HFFc6 (cell line): ENCODE measurements at regions not wholly inside any gene's neighbourhood (a gene's known extent, or its start where the extent isn't known, plus 50 kb on each side); places are given as distances from the start of the nearest gene placed in this dataset.
A peak's percentile ranks its signal among the peaks of the same experiment; 100 is the strongest.

Experiments
- DNase-seq: peaks from one replicate; pipeline ENCODE4 v3.0.0-alpha.2; 2018
- H3K27ac Mint-ChIP-seq: 2 replicates; pipeline ENCODE4 v1.8.0; 2020; ENCODE audit warnings: mild to moderate bottlenecking, mixed read lengths
- H3K27me3 Mint-ChIP-seq: 2 replicates; pipeline ENCODE4 v1.8.0; 2021; ENCODE audit warnings: mild to moderate bottlenecking, moderate library complexity, mixed read lengths; ENCODE audit not compliant: insufficient read depth
- H3K36me3 Mint-ChIP-seq: 2 replicates; pipeline ENCODE4 v1.8.0; 2021; ENCODE audit warnings: low read depth, mixed read lengths
- H3K4me1 Mint-ChIP-seq: 2 replicates; pipeline ENCODE4 v1.8.0; 2020; ENCODE audit warnings: low read depth, mixed read lengths
- H3K4me3 Mint-ChIP-seq: 2 replicates; pipeline ENCODE4 v1.8.0; 2020; ENCODE audit warnings: mild to moderate bottlenecking, moderate library complexity, mixed read lengths
- H3K9me3 Mint-ChIP-seq: 2 replicates; pipeline ENCODE4 v1.8.0; 2020; ENCODE audit warnings: mild to moderate bottlenecking, mixed read lengths
- TF ChIP-seq, protein P1 (sequence below): fragments of 200-600 bp; sonication (generic); IDR thresholded peaks from 2 replicates; pipeline ENCODE4 v1.5.0; 2021; ENCODE audit warnings: antibody characterized with exemption, mild to moderate bottlenecking

DNA sequence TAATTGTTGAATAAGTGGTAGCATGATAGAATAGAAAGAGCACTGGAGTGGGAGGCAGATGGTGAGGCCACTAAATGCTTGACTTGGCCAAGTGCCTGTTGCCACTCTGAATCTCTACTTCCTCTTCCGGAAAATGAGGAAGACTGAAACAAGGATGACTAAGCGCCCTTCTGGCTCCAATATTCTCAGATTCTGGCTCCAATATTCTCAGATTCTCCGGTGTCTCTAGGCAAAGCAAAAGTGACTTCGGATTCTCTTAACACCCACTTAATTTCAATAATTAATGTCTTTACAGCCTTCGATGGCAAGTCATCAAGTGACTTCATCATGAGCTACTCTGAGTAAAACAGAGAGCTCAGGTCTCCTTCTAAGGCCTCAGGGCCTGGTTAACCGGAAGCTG lies 402.2 kb upstream of the FGF13 start:
- no peaks in the 10 kb centered on the region; the same call in 1 of the 2 replicates for H3K27me3 Mint-ChIP-seq
- TF ChIP-seq, protein P1, sequence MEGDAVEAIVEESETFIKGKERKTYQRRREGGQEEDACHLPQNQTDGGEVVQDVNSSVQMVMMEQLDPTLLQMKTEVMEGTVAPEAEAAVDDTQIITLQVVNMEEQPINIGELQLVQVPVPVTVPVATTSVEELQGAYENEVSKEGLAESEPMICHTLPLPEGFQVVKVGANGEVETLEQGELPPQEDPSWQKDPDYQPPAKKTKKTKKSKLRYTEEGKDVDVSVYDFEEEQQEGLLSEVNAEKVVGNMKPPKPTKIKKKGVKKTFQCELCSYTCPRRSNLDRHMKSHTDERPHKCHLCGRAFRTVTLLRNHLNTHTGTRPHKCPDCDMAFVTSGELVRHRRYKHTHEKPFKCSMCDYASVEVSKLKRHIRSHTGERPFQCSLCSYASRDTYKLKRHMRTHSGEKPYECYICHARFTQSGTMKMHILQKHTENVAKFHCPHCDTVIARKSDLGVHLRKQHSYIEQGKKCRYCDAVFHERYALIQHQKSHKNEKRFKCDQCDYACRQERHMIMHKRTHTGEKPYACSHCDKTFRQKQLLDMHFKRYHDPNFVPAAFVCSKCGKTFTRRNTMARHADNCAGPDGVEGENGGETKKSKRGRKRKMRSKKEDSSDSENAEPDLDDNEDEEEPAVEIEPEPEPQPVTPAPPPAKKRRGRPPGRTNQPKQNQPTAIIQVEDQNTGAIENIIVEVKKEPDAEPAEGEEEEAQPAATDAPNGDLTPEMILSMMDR: no peak
- H3K9me3 Mint-ChIP-seq: peaks cover 6% of the 10 kb centered on the region; the same call in 1 of the 2 replicates
- no peak for DNase-seq
- H3K36me3 Mint-ChIP-seq: no peaks in the 10 kb centered on the region
- no peak overlapping the region for H3K4me3 Mint-ChIP-seq
- no peak overlapping the region for H3K27ac Mint-ChIP-seq
- H3K4me1 Mint-ChIP-seq: no peaks in the 10 kb centered on the region

DNA sequence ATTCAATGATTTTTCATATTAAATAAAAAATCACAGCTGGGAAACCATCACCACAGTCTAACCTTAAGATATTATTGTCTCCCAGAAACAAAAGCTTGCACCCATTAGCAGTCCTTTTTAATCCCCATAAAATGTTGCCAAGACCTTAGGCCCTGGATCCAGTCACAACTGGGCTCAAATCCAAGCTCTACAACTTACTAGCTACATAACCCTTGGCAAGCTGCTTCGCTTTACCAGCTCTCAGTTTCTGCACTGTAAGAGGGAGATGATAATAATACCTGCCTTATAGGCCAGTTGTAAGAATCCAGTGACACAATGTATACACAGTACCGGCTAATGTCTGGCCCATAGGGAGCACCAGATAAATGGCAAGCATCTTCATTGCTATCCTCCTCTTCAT lies 400.9 kb upstream of the FGF13 start:
- H3K36me3 Mint-ChIP-seq: no peaks in the 10 kb centered on the region
- H3K27me3 Mint-ChIP-seq: no peaks in the 10 kb centered on the region; the same call in 1 of the 2 replicates
- no peak for DNase-seq
- TF ChIP-seq, protein P1: no peak
- no peak overlapping the region for H3K27ac Mint-ChIP-seq
- peaks cover 9% of the 10 kb centered on the region for H3K9me3 Mint-ChIP-seq
- H3K4me3 Mint-ChIP-seq: no peak overlapping the region
- no peaks in the 10 kb centered on the region for H3K4me1 Mint-ChIP-seq

DNA sequence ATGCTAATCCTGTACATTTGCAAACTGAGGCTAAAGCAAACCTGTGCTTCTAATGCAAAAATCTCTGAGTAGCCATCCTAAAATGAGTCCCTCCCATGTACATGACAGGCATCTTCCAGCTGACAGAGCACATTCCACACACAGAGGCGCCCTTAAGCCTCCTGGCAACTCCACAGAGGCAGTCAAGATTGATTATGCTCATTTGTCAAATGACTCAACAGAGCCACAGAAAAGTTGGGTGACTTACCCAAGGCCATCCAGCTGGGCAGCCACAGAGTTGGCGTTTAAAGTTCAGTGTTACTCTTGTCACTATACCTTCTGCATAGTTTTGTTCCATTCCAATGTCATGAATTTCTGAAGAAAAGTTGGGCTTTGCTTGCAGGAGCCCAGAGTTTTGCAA lies 394.6 kb upstream of the FGF13 start:
- Mint-ChIP-seq H3K9me3 (peaks cover 22% of the 10 kb centered on the region), H3K4me3 (no peak overlapping the region), H3K27me3 (no peaks in the 10 kb centered on the region; the same call in 1 of the 2 replicates), H3K27ac (no peak overlapping the region), H3K4me1 (no peaks in the 10 kb centered on the region), H3K36me3 (no peaks in the 10 kb centered on the region)
- TF ChIP-seq, protein P1: no peak
- DNase-seq: peak; percentile 6

DNA sequence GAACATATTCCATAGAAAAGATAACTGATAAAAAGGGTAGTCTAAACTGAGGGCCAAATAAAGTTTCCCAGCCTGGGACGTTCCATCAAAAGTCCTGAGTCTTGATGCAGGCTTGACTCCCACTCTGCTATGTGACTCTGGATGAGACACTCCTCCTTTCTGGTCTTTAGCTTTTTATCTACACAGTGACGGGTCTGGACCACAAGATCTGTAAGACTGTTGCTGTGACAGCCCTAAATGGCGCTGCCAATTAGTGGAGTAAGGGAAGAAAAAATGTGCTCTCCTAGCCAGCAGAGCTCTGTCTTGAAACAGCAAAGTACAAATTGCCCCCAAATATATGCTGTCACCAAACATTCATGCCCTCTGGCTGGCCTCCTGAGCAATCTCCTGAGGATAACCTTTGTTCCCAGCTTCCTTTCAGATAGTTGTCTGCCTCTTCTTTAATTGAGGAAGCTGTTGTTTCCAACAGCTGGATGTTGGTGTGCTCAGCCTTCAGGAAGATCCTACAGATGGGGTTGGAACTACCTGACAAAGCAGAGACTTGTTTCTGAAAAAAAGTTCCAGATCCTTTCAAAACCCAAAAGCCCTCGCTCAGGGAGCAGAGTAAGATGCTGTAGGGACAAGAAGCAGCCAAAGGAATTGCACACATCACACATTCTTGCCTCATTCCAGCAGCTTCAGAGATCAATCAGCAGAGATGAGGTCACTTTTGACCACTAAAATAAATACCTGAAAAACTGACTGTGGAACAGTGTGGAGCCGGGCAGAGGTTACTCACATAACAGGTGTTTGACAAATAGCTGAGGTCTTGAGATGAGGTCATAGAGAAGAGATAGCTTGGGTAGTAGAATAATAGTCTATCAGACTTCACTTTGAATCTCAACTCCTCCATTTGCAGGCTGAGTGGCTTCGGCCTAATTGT lies 383.4 kb upstream of the FGF13 start:
- peaks cover 7% of the 10 kb centered on the region for H3K9me3 Mint-ChIP-seq
- TF ChIP-seq, protein P1: no peak
- H3K4me3 Mint-ChIP-seq: no peak overlapping the region
- H3K36me3 Mint-ChIP-seq: no peaks in the 10 kb centered on the region
- no peak for DNase-seq
- H3K27ac Mint-ChIP-seq: no peak overlapping the region
- no peaks in the 10 kb centered on the region for H3K27me3 Mint-ChIP-seq
- no peaks in the 10 kb centered on the region for H3K4me1 Mint-ChIP-seq

DNA sequence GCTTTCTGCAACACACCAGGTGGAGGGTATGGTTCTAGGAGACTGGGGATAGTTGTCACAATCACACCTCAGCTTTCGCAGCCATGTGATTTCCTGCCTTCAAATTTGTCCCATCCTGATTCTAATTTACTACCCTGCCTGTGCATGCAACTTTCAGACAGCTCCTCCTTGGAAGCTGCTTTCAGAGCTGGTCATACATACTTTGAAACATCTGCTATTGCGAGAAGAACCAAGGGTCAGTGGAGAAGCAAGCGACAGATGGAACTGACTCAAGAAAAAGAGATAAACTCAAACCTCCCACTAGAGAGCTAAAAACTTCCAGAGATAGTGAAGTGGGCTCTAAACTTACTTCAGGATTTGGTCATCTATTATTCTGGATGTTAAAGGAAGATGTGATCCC lies 381.7 kb upstream of the FGF13 start:
- no peaks in the 10 kb centered on the region for H3K27me3 Mint-ChIP-seq
- TF ChIP-seq, protein P1: no peak
- H3K36me3 Mint-ChIP-seq: no peaks in the 10 kb centered on the region
- no peak overlapping the region for H3K4me3 Mint-ChIP-seq
- H3K9me3 Mint-ChIP-seq: peaks cover 7% of the 10 kb centered on the region; the same call in 1 of the 2 replicates
- H3K4me1 Mint-ChIP-seq: no peaks in the 10 kb centered on the region
- H3K27ac Mint-ChIP-seq: no peak overlapping the region
- DNase-seq: no peak
